GM12892 (cell line): ENCODE measurements at regions not wholly inside any gene's neighbourhood (a gene's known extent, or its start where the extent isn't known, plus 50 kb on each side); places are given as distances from the start of the nearest gene placed in this dataset.

Experiments used
- DNase-seq: peaks from one replicate; pipeline ENCODE4 v3.0.0; 2011; ENCODE audit not compliant: insufficient read length
- FAIRE-seq: peaks from 2 replicates; lab custom pipeline; 2011; peaks lifted over from hg19 to GRCh38; lab: Jason Lieb, UNC
- POLR2A ChIP-seq: IDR thresholded peaks from 2 replicates; pipeline ENCODE4 v1.6.1; 2011; ENCODE audit warnings: low read depth, low read length, control low read depth
- POLR2AphosphoS5 ChIP-seq: IDR thresholded peaks from 2 replicates; pipeline ENCODE4 v1.6.1; 2011; ENCODE audit warnings: low read depth, low read length, control low read depth
- TAF1 ChIP-seq: IDR thresholded peaks from 2 replicates; pipeline ENCODE4 v1.6.1; 2011; ENCODE audit warnings: low read depth, mild to moderate bottlenecking, control low read depth, low read length, borderline replicate concordance

GRCh38 chr1:218828125-218828650 is 345.5 kb upstream of the LYPLAL1 start:
- TF ChIP-seq TAF1: no peak
- FAIRE-seq (no peak), DNase-seq (no peak)

- TF ChIP-seq POLR2AphosphoS5 (no peak), POLR2A (no peak), TAF1 (no peak)
- FAIRE-seq (no peak), DNase-seq (no peak)
These were observed 344.6 kb upstream of the LYPLAL1 start for GRCh38 chr1:218829097-218829496.

- no peak for TF ChIP-seq POLR2AphosphoS5
- no peak for TF ChIP-seq POLR2A
- TF ChIP-seq TAF1: no peak
- FAIRE-seq (no peak), DNase-seq (no peak)
These were observed 338.1 kb upstream of the LYPLAL1 start for GRCh38 chr1:218835609-218836008.

GRCh38 chr1:218836264-218836663 is 337.4 kb upstream of the LYPLAL1 start:
- TF ChIP-seq POLR2A: no peak
- no peak for TF ChIP-seq POLR2AphosphoS5
- no peak for DNase-seq
- no peak for FAIRE-seq

- no peak for DNase-seq
- TF ChIP-seq POLR2A (no peak), POLR2AphosphoS5 (no peak), TAF1 (no peak)
- FAIRE-seq: no peak
These were observed 336.6 kb upstream of the LYPLAL1 start for GRCh38 chr1:218837051-218837450.

GRCh38 chr1:218845589-218845988 is 328.1 kb upstream of the LYPLAL1 start:
- FAIRE-seq: no peak
- TF ChIP-seq TAF1: no peak
- no peak for TF ChIP-seq POLR2A
- no peak for TF ChIP-seq POLR2AphosphoS5
- no peak for DNase-seq

- no peak for FAIRE-seq
- no peak for DNase-seq
- TF ChIP-seq POLR2AphosphoS5 (no peak), POLR2A (no peak), TAF1 (no peak)
These were observed 327.5 kb upstream of the LYPLAL1 start for GRCh38 chr1:218846181-218846580.

- FAIRE-seq: no peak
- no peak for TF ChIP-seq POLR2A
- no peak for TF ChIP-seq POLR2AphosphoS5
- TF ChIP-seq TAF1: no peak
These were observed 326.4 kb upstream of the LYPLAL1 start for GRCh38 chr1:218847089-218847768.

GRCh38 chr1:218848009-218848408 is 325.7 kb upstream of the LYPLAL1 start:
- no peak for TF ChIP-seq POLR2AphosphoS5
- TF ChIP-seq TAF1: no peak
- TF ChIP-seq POLR2A: no peak
- FAIRE-seq: no peak
- DNase-seq: no peak

More at GRCh38 chr1:218847089-218847768, 326.4 kb upstream of the LYPLAL1 start:
- DNase-seq: no peak

- no peak for FAIRE-seq
- DNase-seq: no peak
These were observed 323.3 kb upstream of the LYPLAL1 start for GRCh38 chr1:218850367-218850766.

GRCh38 chr1:218851586-218851985 is 322.1 kb upstream of the LYPLAL1 start:
- FAIRE-seq (no peak), DNase-seq (no peak)
- no peak for TF ChIP-seq TAF1
- no peak for TF ChIP-seq POLR2AphosphoS5
- no peak for TF ChIP-seq POLR2A

More at GRCh38 chr1:218850367-218850766, 323.3 kb upstream of the LYPLAL1 start:
- no peak for TF ChIP-seq POLR2A
- no peak for TF ChIP-seq TAF1
- no peak for TF ChIP-seq POLR2AphosphoS5

- no peak for FAIRE-seq
- TF ChIP-seq TAF1 (no peak), POLR2AphosphoS5 (no peak), POLR2A (no peak)
- no peak for DNase-seq
These were observed 321.2 kb upstream of the LYPLAL1 start for GRCh38 chr1:218852527-218852926.

- DNase-seq (no peak), FAIRE-seq (no peak)
- TF ChIP-seq POLR2A (no peak), TAF1 (no peak), POLR2AphosphoS5 (no peak)
These were observed 309.7 kb upstream of the LYPLAL1 start for GRCh38 chr1:218863987-218864386.
